ENCODE measurements at regions not wholly inside any gene's neighbourhood (a gene's known extent, or its start where the extent isn't known, plus 50 kb on each side); places are given as distances from the start of the nearest gene placed in this dataset.

DNA sequence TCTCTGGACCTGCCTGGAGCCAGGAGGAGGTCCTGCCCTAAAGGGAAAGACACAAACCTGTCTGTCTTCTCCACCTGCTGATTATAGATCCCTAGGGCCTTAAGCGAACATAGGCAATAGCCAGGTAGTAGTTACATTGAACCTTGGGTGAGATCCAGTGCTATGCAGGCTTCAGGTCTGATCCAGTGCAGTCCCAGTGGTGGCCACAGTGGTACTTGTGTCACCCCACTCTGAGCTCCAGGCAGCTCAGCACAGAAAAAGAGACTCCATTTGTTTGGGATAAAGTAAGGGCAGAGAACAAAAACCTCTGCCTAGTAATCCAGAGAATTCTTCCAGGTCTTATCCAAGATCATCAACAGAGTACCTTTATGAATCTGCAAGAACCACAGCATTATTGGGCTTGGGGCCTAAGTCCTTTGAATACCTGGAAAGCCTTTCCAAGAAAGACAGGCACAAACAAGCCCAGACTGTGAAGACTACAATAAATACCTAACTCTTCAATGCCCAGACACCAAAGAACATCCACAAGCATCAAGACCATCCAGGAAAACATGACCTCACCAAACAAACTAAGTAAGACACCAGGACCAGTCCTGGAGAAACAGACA is 60.4 kb upstream of the KTN1 start:
- DNase-seq (no peak), ATAC-seq (ENCODE audit: low FRiP score in 2 of 2) (no peak)
- TF ChIP-seq EP300 (IDR thresholded peaks at IDR 0.05) (no peak), POLR2A (IDR thresholded peaks at IDR 0.05) (no peak), POLR2AphosphoS5 (IDR thresholded peaks at IDR 0.05) (no peak)
- TF ChIP-seq, protein P1, sequence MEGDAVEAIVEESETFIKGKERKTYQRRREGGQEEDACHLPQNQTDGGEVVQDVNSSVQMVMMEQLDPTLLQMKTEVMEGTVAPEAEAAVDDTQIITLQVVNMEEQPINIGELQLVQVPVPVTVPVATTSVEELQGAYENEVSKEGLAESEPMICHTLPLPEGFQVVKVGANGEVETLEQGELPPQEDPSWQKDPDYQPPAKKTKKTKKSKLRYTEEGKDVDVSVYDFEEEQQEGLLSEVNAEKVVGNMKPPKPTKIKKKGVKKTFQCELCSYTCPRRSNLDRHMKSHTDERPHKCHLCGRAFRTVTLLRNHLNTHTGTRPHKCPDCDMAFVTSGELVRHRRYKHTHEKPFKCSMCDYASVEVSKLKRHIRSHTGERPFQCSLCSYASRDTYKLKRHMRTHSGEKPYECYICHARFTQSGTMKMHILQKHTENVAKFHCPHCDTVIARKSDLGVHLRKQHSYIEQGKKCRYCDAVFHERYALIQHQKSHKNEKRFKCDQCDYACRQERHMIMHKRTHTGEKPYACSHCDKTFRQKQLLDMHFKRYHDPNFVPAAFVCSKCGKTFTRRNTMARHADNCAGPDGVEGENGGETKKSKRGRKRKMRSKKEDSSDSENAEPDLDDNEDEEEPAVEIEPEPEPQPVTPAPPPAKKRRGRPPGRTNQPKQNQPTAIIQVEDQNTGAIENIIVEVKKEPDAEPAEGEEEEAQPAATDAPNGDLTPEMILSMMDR (IDR thresholded peaks at IDR 0.05) = no peak
- peaks cover 0 to 5% (median 0%) of the 10 kb centered on the region in 4 donors for H3K9me3 ChIP-seq
- no peak overlapping the region for H3K27ac ChIP-seq
- H3K27me3 ChIP-seq = no peaks in the 10 kb centered on the region
- no peak overlapping the region for H3K4me3 ChIP-seq
- H3K4me1 ChIP-seq = no peaks in the 10 kb centered on the region
- WGBS, 2 donors = 100% methylated on average over 1 of the region's 1 CpG
- no peaks in the 10 kb centered on the region for H3K36me3 ChIP-seq

- Histone ChIP-seq H3K4me1 (no peaks in the 10 kb centered on the region), H3K36me3 (no peaks in the 10 kb centered on the region), H3K4me3 (no peak overlapping the region), H3K27me3 (no peaks in the 10 kb centered on the region), H3K9me3 (peaks cover 0 to 5% (median 0%) of the 10 kb centered on the region in 4 donors), H3K27ac (no peak overlapping the region)
- WGBS, 2 donors = 64 to 77% methylated on average over 2 of the region's 2 CpGs
- TF ChIP-seq POLR2AphosphoS5 (IDR thresholded peaks at IDR 0.05) (no peak), EP300 (IDR thresholded peaks at IDR 0.05) (no peak), POLR2A (IDR thresholded peaks at IDR 0.05) (no peak)
- TF ChIP-seq, protein P1 (IDR thresholded peaks at IDR 0.05) = no peak
- DNase-seq (no peak), ATAC-seq (ENCODE audit: low FRiP score in 2 of 2) (no peak)
Measured at GRCh38 chr14:55523321-55523720, 56.7 kb upstream of the KTN1 start.

All from upper lobe of left lung (tissue), 6 donors.